SK-N-SH treated with all-trans-retinoic acid at 6 μM for 48 hours (cell line): ENCODE measurements at regions not wholly inside any gene's neighbourhood (a gene's known extent, or its start where the extent isn't known, plus 50 kb on each side); places are given as distances from the start of the nearest gene placed in this dataset.
"Not testable (repeated sequence)": the region's sequence is repeated elsewhere in the genome, so short reads cannot be mapped to it uniquely, and the experiment has no call there.

Experiments used
- CREB5 ChIP-seq: fragments of 250-450 bp; sonication (Bioruptor Pico); IDR thresholded peaks from 2 replicates; pipeline ENCODE4 v1.5.1; 2020; ENCODE audit warnings: low read depth, mild to moderate bottlenecking, moderate library complexity
- CSDC2 ChIP-seq: fragments of 250-450 bp; sonication (Bioruptor Pico); IDR thresholded peaks from 2 replicates; pipeline ENCODE4 v1.5.0; 2020; ENCODE audit warnings: mild to moderate bottlenecking, moderate library complexity
- ISL1 ChIP-seq: fragments of 250-450 bp; sonication (Bioruptor Pico); IDR thresholded peaks from 2 replicates; pipeline ENCODE4 v2.1.2; 2022; ENCODE audit warnings: mild to moderate bottlenecking, moderate library complexity
- PATZ1 ChIP-seq: fragments of 250-450 bp; sonication (Bioruptor Pico); IDR thresholded peaks from 2 replicates; pipeline ENCODE4 v1.8.0; 2020; ENCODE audit warnings: mild to moderate bottlenecking, moderate library complexity, borderline replicate concordance
- ZFP30 ChIP-seq: fragments of 450-650 bp; formaldehyde crosslinking; IDR thresholded peaks from 2 replicates; pipeline ENCODE4 v1.5.0; 2022; ENCODE audit warnings: mild to moderate bottlenecking, moderate library complexity
- ZNF565 ChIP-seq: fragments of 450-650 bp; formaldehyde crosslinking; conservative IDR thresholded peaks from 2 replicates; pipeline ENCODE4 v1.5.0; 2020; ENCODE audit warnings: low read depth, mild to moderate bottlenecking, moderate library complexity

- not testable (repeated sequence) for TF ChIP-seq PATZ1 (CRISPR knock-in tag); ISL1 (CRISPR knock-in tag); ZNF565; ZFP30; CREB5 (CRISPR knock-in tag); CSDC2 (CRISPR knock-in tag)
Measured at GRCh38 chr14:30244348-30244747, 314.6 kb upstream of the G2E3 start.
